ENCODE measurements at regions not wholly inside any gene's neighbourhood (a gene's known extent, or its start where the extent isn't known, plus 50 kb on each side); places are given as distances from the start of the nearest gene placed in this dataset.

DNA sequence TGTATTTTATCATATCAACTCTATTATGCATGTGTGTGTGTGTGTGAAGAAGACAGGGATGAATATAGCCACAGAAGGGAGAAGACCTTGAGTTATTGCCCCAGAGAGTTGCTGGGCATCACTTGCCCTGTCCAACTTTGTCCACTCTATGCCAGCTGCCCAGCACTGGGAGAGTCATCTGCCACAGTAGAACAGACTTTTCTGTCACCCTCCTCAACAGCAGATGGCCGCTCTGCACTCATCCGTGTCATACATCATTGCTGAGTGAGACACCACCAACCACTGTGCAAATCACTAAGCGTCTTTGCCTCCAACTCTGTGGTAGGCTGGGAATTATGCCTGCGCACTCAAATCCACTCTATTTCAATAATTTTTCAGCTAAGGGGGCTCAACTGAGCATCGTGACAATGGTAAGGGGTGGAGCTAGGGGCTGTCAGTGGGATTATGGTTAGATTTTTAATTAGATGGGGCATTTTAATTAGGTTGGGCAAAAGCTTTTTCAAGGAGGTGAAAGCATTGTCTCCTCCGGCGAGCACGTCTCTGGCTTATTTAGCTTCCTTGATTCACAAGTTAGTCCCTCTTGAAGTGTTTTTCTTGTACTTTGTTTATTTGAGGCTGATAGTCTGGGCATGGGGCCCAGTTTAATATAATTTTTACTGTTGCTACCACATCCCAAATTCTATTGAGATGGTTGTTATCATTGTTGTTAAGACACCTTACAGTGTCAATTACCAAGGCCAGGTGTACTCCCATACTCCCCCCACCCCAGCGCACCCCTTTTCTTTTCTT is 100.1 kb upstream of the KLF3 start:
- Histone ChIP-seq H3K4me1 (peaks cover 19% of the 10 kb centered on the region), H3K4me3 (ENCODE audit: low read depth, low read length) (no peak overlapping the region), H2AFZ (peak overlapping the region; percentile 53), H3K79me2 (no peaks in the 10 kb centered on the region), H3K27ac (no peak overlapping the region), H3K4me2 (ENCODE audit: low read length) (no peak overlapping the region), H3K9ac (no peak overlapping the region), H3K9me3 (ENCODE audit: control insufficient read depth, low read length) (no peaks in the 10 kb centered on the region), H3K36me3 (ENCODE audit: control insufficient read depth, insufficient read depth, low read length) (no peaks in the 10 kb centered on the region), H3K27me3 (ENCODE audit: control insufficient read depth, insufficient read depth, low read length) (no peaks in the 10 kb centered on the region)
- no peak for TF ChIP-seq CTCF (IDR thresholded peaks at IDR 0.05)

- Histone ChIP-seq H2AFZ (peak overlapping the region; percentile 48), H3K27ac (peak overlapping the region; percentile 58), H3K4me2 (ENCODE audit: low read length) (no peak overlapping the region), H3K4me1 (peaks cover 19% of the 10 kb centered on the region), H3K4me3 (ENCODE audit: low read depth, low read length) (no peak overlapping the region), H3K36me3 (ENCODE audit: control insufficient read depth, insufficient read depth, low read length) (no peaks in the 10 kb centered on the region), H3K9ac (no peak overlapping the region), H3K27me3 (ENCODE audit: control insufficient read depth, insufficient read depth, low read length) (no peaks in the 10 kb centered on the region), H3K79me2 (no peaks in the 10 kb centered on the region), H3K9me3 (ENCODE audit: control insufficient read depth, low read length) (no peaks in the 10 kb centered on the region)
- TF ChIP-seq CTCF (IDR thresholded peaks at IDR 0.05), result no peak
Observed at GRCh38 chr4:38565271-38566199, 98.5 kb upstream of the KLF3 start.

- Histone ChIP-seq H3K9ac (no peak overlapping the region), H3K36me3 (ENCODE audit: control insufficient read depth, insufficient read depth, low read length) (no peaks in the 10 kb centered on the region), H2AFZ (no peak overlapping the region), H3K27ac (no peak overlapping the region), H3K79me2 (no peaks in the 10 kb centered on the region), H3K27me3 (ENCODE audit: control insufficient read depth, insufficient read depth, low read length) (no peaks in the 10 kb centered on the region), H3K9me3 (ENCODE audit: control insufficient read depth, low read length) (no peaks in the 10 kb centered on the region), H3K4me1 (peaks cover 19% of the 10 kb centered on the region), H3K4me3 (ENCODE audit: low read depth, low read length) (no peak overlapping the region), H3K4me2 (ENCODE audit: low read length) (no peak overlapping the region)
- TF ChIP-seq CTCF (IDR thresholded peaks at IDR 0.05), result no peak
Observed at GRCh38 chr4:38566806-38567398, 97.1 kb upstream of the KLF3 start.

DNA sequence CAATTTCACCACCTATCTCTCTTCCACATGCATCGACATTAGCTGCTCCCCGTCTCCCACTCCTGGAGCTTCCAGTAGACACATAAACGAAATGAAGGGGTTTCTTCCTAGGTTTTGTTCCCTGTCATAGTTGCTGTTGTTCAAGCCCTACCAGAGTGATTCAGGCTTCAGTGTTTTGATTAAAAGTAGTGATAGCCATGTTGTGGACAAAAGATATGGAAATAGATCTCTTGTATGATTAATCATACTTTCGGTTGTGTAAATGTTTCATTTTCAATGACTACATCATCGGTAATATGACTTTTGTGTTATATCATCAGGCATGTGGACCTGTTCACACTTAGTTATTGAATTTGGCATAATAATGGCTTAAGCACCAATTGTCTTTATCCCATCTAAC is 96.5 kb upstream of the KLF3 start:
- H3K79me2 ChIP-seq, result no peaks in the 10 kb centered on the region
- no peaks in the 10 kb centered on the region for H3K9me3 ChIP-seq (ENCODE audit: control insufficient read depth, low read length)
- H2AFZ ChIP-seq, result peak overlapping the region; percentile 38
- peak overlapping the region; percentile 7 for H3K4me2 ChIP-seq (ENCODE audit: low read length)
- no peaks in the 10 kb centered on the region for H3K36me3 ChIP-seq (ENCODE audit: control insufficient read depth, insufficient read depth, low read length)
- H3K27ac ChIP-seq, result peak overlapping the region; percentile 7
- no peak overlapping the region for H3K4me3 ChIP-seq (ENCODE audit: low read depth, low read length)
- TF ChIP-seq CTCF (IDR thresholded peaks at IDR 0.05), result no peak
- no peak overlapping the region for H3K9ac ChIP-seq
- peaks cover 19% of the 10 kb centered on the region for H3K4me1 ChIP-seq
- H3K27me3 ChIP-seq (ENCODE audit: control insufficient read depth, insufficient read depth, low read length), result no peaks in the 10 kb centered on the region
